Right hindlimb (tissue), 1 donor: ENCODE measurements at regions not wholly inside any gene's neighbourhood (a gene's known extent, or its start where the extent isn't known, plus 50 kb on each side); places are given as distances from the start of the nearest gene placed in this dataset.

Experiments
- DNase-seq: peaks from one replicate; pipeline ENCODE4 v3.0.0-alpha.2; 2018

GRCh38 chr1:38716229-38716628 lies 143.3 kb downstream of the RRAGC start:
- DNase-seq: no peak

GRCh38 chr1:38715415-38715814 lies 144.2 kb downstream of the RRAGC start:
- DNase-seq: no peak

- no peak for DNase-seq
Measured at GRCh38 chr1:38712046-38712445, 147.5 kb downstream of the RRAGC start.

- no peak for DNase-seq
Measured at GRCh38 chr1:38708701-38709258, 150.8 kb downstream of the RRAGC start.

- DNase-seq: no peak
Measured at GRCh38 chr1:38701088-38701487, 158.5 kb downstream of the RRAGC start.

- no peak for DNase-seq
Measured at GRCh38 chr1:38700077-38700470, 159.5 kb downstream of the RRAGC start.

GRCh38 chr1:38699330-38700076 lies 160.1 kb downstream of the RRAGC start:
- DNase-seq: no peak

- no peak for DNase-seq
Measured at GRCh38 chr1:38697387-38697786, 162.2 kb downstream of the RRAGC start.

GRCh38 chr1:38696371-38696770 lies 163.2 kb downstream of the RRAGC start:
- no peak for DNase-seq

GRCh38 chr1:38693759-38694158 lies 165.8 kb downstream of the RRAGC start:
- DNase-seq: no peak

GRCh38 chr1:38693031-38693430 lies 166.5 kb downstream of the RRAGC start:
- DNase-seq: no peak

GRCh38 chr1:38690790-38691449 lies 168.7 kb downstream of the RRAGC start:
- DNase-seq: no peak

- DNase-seq: no peak
Measured at GRCh38 chr1:38686927-38687255, 172.7 kb downstream of the RRAGC start.

GRCh38 chr1:38686167-38686926 lies 173.2 kb downstream of the RRAGC start:
- DNase-seq: no peak

- DNase-seq: no peak
Measured at GRCh38 chr1:38685388-38685787, 174.2 kb downstream of the RRAGC start.

- DNase-seq: no peak
Measured at GRCh38 chr1:38680801-38681510, 178.6 kb downstream of the RRAGC start.

- no peak for DNase-seq
Measured at GRCh38 chr1:38677756-38678155, 181.8 kb downstream of the RRAGC start.

- DNase-seq: no peak
Measured at GRCh38 chr1:38677311-38677710, 182.3 kb downstream of the RRAGC start.

GRCh38 chr1:38672692-38673091 lies 186.9 kb downstream of the RRAGC start:
- no peak for DNase-seq

- DNase-seq: no peak
Measured at GRCh38 chr1:38671221-38671620, 188.4 kb downstream of the RRAGC start.

GRCh38 chr1:38670544-38671122 lies 188.9 kb downstream of the RRAGC start:
- no peak for DNase-seq

GRCh38 chr1:38667626-38668025 lies 191.9 kb downstream of the RRAGC start:
- no peak for DNase-seq

GRCh38 chr1:38662126-38662525 lies 197.4 kb downstream of the RRAGC start:
- no peak for DNase-seq
